ENCODE measurements at regions not wholly inside any gene's neighbourhood (a gene's known extent, or its start where the extent isn't known, plus 50 kb on each side); places are given as distances from the start of the nearest gene placed in this dataset.

- TF ChIP-seq CTCF (IDR thresholded peaks at IDR 0.05) (no peak), POLR2A (IDR thresholded peaks at IDR 0.05) (no peak)
Observed at GRCh38 chr3:74302281-74302680, 312.2 kb downstream of the CNTN3 start.

Data from breast epithelium (tissue), 3 donors.